ENCODE measurements at regions not wholly inside any gene's neighbourhood (a gene's known extent, or its start where the extent isn't known, plus 50 kb on each side); places are given as distances from the start of the nearest gene placed in this dataset.

DNA sequence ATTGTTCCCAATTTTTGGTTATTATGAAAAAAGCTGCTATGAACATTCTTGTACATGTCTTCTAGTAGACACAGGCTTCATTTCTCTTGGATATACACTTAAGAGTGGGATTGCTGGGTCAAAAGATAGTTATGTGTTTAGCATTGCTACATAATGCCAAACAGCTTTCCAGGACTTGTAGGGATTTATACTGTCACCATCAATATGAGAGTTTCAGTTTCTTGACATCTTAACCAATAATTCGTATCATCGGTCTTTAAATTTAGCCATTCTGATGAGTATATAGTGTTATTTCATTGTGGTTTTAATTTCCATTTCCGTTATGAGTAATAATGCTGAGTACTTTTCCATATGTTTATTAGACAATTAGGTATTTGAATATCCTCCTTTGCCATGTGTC lies 190.3 kb upstream of the PFN2 start:
- H3K27ac ChIP-seq (ENCODE audit: low read depth, low read length, severe bottlenecking), result no peak overlapping the region
- H3K36me3 ChIP-seq (ENCODE audit: control insufficient read depth, insufficient read depth, low read length), result no peaks in the 10 kb centered on the region
- H3K4me3 ChIP-seq (ENCODE audit: extremely low read depth, insufficient read depth, low read length, poor library complexity, severe bottlenecking), result no peak overlapping the region
- H3K9me3 ChIP-seq (ENCODE audit: control insufficient read depth, low read length), result no peaks in the 10 kb centered on the region
- H3K4me1 ChIP-seq (ENCODE audit: control insufficient read depth, insufficient read depth, low read length, poor library complexity, severe bottlenecking), result no peaks in the 10 kb centered on the region
- WGBS, 2 experiments (ENCODE audit: insufficient coverage in 2 of 2), result 100% methylated on average over 1 of the region's 3 CpGs; no CpG with 5 or more reads in 1 of the 2 experiments

DNA sequence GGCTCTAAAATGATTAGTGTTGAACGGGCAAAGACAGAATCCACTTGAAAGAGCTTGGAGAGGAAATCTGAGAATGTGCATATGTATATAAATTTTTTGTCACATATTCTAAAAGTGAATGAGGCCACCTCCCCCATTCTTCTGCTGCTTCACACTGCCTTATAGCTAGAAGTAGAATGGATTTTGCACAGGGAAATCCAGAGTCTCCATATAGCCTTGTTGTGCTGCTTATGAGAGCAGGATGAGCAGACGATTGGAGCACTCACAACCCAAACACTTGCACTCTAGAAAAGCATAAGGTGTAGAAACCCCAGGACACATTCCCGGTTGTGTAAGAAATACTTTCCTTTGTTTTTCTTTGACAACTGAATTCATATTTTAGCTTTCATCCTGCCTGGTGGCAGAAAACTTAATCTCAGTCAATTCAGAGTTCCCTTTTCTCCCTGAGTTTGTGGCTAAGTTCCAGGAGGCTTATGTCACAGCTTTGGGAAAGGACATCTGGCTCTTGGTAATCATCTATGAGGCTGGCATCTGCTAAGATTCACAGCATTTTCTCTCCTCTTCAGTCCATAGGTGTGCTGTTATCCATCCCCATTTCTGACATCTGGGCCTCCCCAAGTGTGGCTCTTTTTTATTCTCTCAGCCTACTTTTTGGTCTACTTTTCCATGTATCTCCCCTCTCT lies 188.4 kb upstream of the PFN2 start:
- Histone ChIP-seq H3K4me3 (ENCODE audit: extremely low read depth, insufficient read depth, low read length, poor library complexity, severe bottlenecking) (no peak overlapping the region), H3K36me3 (ENCODE audit: control insufficient read depth, insufficient read depth, low read length) (no peaks in the 10 kb centered on the region), H3K9me3 (ENCODE audit: control insufficient read depth, low read length) (no peaks in the 10 kb centered on the region), H3K4me1 (ENCODE audit: control insufficient read depth, insufficient read depth, low read length, poor library complexity, severe bottlenecking) (no peaks in the 10 kb centered on the region), H3K27ac (ENCODE audit: low read depth, low read length, severe bottlenecking) (no peak overlapping the region)
- 92% methylated on average over 2 of the region's 3 CpGs; no CpG with 5 or more reads in 1 of the 2 experiments for WGBS, 2 experiments (ENCODE audit: insufficient coverage in 2 of 2)

DNA sequence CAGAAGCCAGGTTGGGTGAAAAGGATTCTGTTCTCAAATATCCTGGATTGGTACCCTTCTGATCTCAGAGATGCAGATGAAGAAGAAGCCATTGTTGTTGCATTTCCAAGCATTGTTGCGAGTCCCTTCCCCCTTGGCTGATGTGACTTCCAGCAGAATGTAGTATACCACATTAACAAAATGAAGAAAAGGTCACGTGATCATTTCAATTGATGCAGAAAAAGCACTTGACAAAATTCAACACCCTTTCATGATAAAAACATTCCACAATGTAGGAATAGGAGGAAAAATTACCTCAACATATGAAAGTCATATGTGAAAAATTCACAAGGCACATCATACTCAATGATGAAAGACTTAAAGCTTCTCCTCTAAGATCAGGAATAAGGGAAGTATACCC lies 181.9 kb upstream of the PFN2 start:
- no peak overlapping the region for H3K4me3 ChIP-seq (ENCODE audit: extremely low read depth, insufficient read depth, low read length, poor library complexity, severe bottlenecking)
- H3K36me3 ChIP-seq (ENCODE audit: control insufficient read depth, insufficient read depth, low read length), result no peaks in the 10 kb centered on the region
- no peak overlapping the region for H3K27ac ChIP-seq (ENCODE audit: low read depth, low read length, severe bottlenecking)
- peaks cover 7% of the 10 kb centered on the region for H3K4me1 ChIP-seq (ENCODE audit: control insufficient read depth, insufficient read depth, low read length, poor library complexity, severe bottlenecking)
- 100% methylated on average over 1 of the region's 2 CpGs; no CpG with 5 or more reads in 1 of the 2 experiments for WGBS, 2 experiments (ENCODE audit: insufficient coverage in 2 of 2)
- H3K9me3 ChIP-seq (ENCODE audit: control insufficient read depth, low read length), result peaks cover 3% of the 10 kb centered on the region

DNA sequence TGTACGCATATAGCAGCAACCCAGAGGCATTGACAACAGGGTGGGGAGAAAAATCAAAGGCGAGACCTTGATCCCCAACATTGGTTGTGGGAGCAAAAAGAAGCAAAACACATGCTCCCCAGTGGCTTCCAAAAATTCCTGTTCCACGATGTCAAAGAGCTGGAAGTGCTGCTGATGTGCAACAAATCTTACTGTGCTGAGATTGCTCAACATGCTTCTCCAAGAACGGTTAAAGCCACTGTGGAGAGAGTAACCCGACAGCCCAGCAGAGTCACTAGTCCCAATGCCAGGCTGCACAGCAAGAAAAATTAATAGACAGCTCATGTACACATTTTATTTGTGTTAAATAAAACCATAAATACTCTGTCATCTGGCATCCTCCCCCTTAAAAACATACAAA lies 179.9 kb upstream of the PFN2 start:
- 90 to 96% methylated on average over 3 to 4 of the region's 5 CpGs for WGBS, 2 experiments (ENCODE audit: insufficient coverage in 2 of 2)
- peaks cover 3% of the 10 kb centered on the region for H3K9me3 ChIP-seq (ENCODE audit: control insufficient read depth, low read length)
- no peak overlapping the region for H3K4me3 ChIP-seq (ENCODE audit: extremely low read depth, insufficient read depth, low read length, poor library complexity, severe bottlenecking)
- no peak overlapping the region for H3K27ac ChIP-seq (ENCODE audit: low read depth, low read length, severe bottlenecking)
- no peaks in the 10 kb centered on the region for H3K36me3 ChIP-seq (ENCODE audit: control insufficient read depth, insufficient read depth, low read length)
- H3K4me1 ChIP-seq (ENCODE audit: control insufficient read depth, insufficient read depth, low read length, poor library complexity, severe bottlenecking), result peaks cover 14% of the 10 kb centered on the region

- WGBS, 2 experiments (ENCODE audit: insufficient coverage in 2 of 2), result no CpG with 5 or more reads among the region's 1 CpG
- no peaks in the 10 kb centered on the region for H3K36me3 ChIP-seq (ENCODE audit: control insufficient read depth, insufficient read depth, low read length)
- peaks cover 14% of the 10 kb centered on the region for H3K4me1 ChIP-seq (ENCODE audit: control insufficient read depth, insufficient read depth, low read length, poor library complexity, severe bottlenecking)
- peaks cover 3% of the 10 kb centered on the region for H3K9me3 ChIP-seq (ENCODE audit: control insufficient read depth, low read length)
- H3K27ac ChIP-seq (ENCODE audit: low read depth, low read length, severe bottlenecking), result no peak overlapping the region
- no peak overlapping the region for H3K4me3 ChIP-seq (ENCODE audit: extremely low read depth, insufficient read depth, low read length, poor library complexity, severe bottlenecking)
Measured at GRCh38 chr3:150149651-150150051, 179.0 kb upstream of the PFN2 start.

GRCh38 chr3:150148227-150148626 lies 177.5 kb upstream of the PFN2 start:
- Histone ChIP-seq H3K4me1 (ENCODE audit: control insufficient read depth, insufficient read depth, low read length, poor library complexity, severe bottlenecking) (peaks cover 14% of the 10 kb centered on the region), H3K27ac (ENCODE audit: low read depth, low read length, severe bottlenecking) (peak overlapping the region; percentile 69)
- 88 to 94% methylated on average over 2 to 5 of the region's 5 CpGs for WGBS, 2 experiments (ENCODE audit: insufficient coverage in 2 of 2)

GRCh38 chr3:150147776-150148175 lies 177.1 kb upstream of the PFN2 start:
- Histone ChIP-seq H3K4me1 (ENCODE audit: control insufficient read depth, insufficient read depth, low read length, poor library complexity, severe bottlenecking) (peaks cover 14% of the 10 kb centered on the region), H3K27ac (ENCODE audit: low read depth, low read length, severe bottlenecking) (peak overlapping the region; percentile 69), H3K4me3 (ENCODE audit: extremely low read depth, insufficient read depth, low read length, poor library complexity, severe bottlenecking) (no peak overlapping the region), H3K9me3 (ENCODE audit: control insufficient read depth, low read length) (peaks cover 3% of the 10 kb centered on the region), H3K36me3 (ENCODE audit: control insufficient read depth, insufficient read depth, low read length) (no peaks in the 10 kb centered on the region)
- 87 to 90% methylated on average over 2 to 3 of the region's 5 CpGs for WGBS, 2 experiments (ENCODE audit: insufficient coverage in 2 of 2)

More at GRCh38 chr3:150148227-150148626, 177.5 kb upstream of the PFN2 start:
- Histone ChIP-seq H3K9me3 (ENCODE audit: control insufficient read depth, low read length) (peaks cover 3% of the 10 kb centered on the region), H3K36me3 (ENCODE audit: control insufficient read depth, insufficient read depth, low read length) (no peaks in the 10 kb centered on the region), H3K4me3 (ENCODE audit: extremely low read depth, insufficient read depth, low read length, poor library complexity, severe bottlenecking) (no peak overlapping the region)

GRCh38 chr3:150146991-150147761 lies 176.5 kb upstream of the PFN2 start:
- Histone ChIP-seq H3K27ac (ENCODE audit: low read depth, low read length, severe bottlenecking) (peak overlapping the region; percentile 69), H3K4me3 (ENCODE audit: extremely low read depth, insufficient read depth, low read length, poor library complexity, severe bottlenecking) (no peak overlapping the region)
- 91 to 95% methylated on average over 6 to 9 of the region's 10 CpGs for WGBS, 2 experiments (ENCODE audit: insufficient coverage in 2 of 2)

DNA sequence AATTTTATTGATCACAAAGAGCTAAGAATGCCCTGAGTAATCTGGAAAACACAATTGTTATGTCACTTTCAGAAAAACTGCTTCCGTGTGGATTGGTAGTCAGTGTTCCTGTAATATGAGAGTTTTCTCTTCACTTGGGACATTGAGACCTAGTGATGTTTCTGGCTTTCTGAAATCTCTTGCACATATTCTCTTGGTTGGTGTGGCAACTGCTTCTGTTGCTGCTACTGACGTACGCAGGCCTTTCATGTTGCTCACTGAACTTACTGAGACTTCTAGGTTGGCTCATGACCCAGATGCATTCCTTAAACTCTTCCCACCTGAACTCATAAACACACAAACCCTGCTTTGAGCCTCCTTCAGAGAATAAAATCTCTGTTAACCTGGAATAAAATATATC lies 175.0 kb upstream of the PFN2 start:
- Histone ChIP-seq H3K36me3 (ENCODE audit: control insufficient read depth, insufficient read depth, low read length) (no peaks in the 10 kb centered on the region), H3K27ac (ENCODE audit: low read depth, low read length, severe bottlenecking) (no peak overlapping the region), H3K4me1 (ENCODE audit: control insufficient read depth, insufficient read depth, low read length, poor library complexity, severe bottlenecking) (peaks cover 14% of the 10 kb centered on the region), H3K9me3 (ENCODE audit: control insufficient read depth, low read length) (no peaks in the 10 kb centered on the region), H3K4me3 (ENCODE audit: extremely low read depth, insufficient read depth, low read length, poor library complexity, severe bottlenecking) (no peak overlapping the region)
- WGBS, 2 experiments (ENCODE audit: insufficient coverage in 2 of 2), result 94 to 100% methylated on average over 1 to 3 of the region's 3 CpGs

More at GRCh38 chr3:150146991-150147761, 176.5 kb upstream of the PFN2 start:
- Histone ChIP-seq H3K4me1 (ENCODE audit: control insufficient read depth, insufficient read depth, low read length, poor library complexity, severe bottlenecking) (peaks cover 14% of the 10 kb centered on the region), H3K36me3 (ENCODE audit: control insufficient read depth, insufficient read depth, low read length) (no peaks in the 10 kb centered on the region), H3K9me3 (ENCODE audit: control insufficient read depth, low read length) (no peaks in the 10 kb centered on the region)

DNA sequence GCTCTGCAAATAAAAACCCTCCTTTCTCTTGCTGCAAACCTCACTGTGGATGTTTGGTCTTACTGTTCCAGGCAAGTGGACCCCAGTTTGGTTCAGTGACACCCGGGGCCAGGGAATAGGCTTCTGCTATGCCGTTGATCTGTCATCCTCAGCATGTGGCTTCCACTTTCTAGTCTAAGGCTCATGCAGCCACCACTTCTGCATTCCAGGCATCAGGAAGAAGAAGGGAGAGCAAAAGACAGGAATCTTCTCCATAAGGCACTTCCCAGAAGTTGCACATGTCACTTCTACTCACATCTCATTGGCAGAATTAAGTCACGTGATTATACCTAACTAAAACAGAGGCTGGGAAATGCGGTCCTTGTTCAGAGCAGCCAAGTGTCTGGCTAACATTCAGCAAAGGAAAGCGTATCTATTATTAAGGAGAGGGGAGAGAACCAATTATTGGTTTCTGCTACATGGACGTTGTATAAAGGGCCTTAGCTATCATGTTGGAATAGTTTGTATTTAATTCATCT lies 173.6 kb upstream of the PFN2 start:
- Histone ChIP-seq H3K36me3 (ENCODE audit: control insufficient read depth, insufficient read depth, low read length) (no peaks in the 10 kb centered on the region), H3K27ac (ENCODE audit: low read depth, low read length, severe bottlenecking) (no peak overlapping the region), H3K9me3 (ENCODE audit: control insufficient read depth, low read length) (no peaks in the 10 kb centered on the region), H3K4me3 (ENCODE audit: extremely low read depth, insufficient read depth, low read length, poor library complexity, severe bottlenecking) (no peak overlapping the region), H3K4me1 (ENCODE audit: control insufficient read depth, insufficient read depth, low read length, poor library complexity, severe bottlenecking) (peaks cover 14% of the 10 kb centered on the region)
- WGBS, 2 experiments (ENCODE audit: insufficient coverage in 2 of 2), result 90 to 97% methylated on average over 5 of the region's 6 CpGs

- Histone ChIP-seq H3K4me1 (ENCODE audit: control insufficient read depth, insufficient read depth, low read length, poor library complexity, severe bottlenecking) (peaks cover 11% of the 10 kb centered on the region), H3K4me3 (ENCODE audit: extremely low read depth, insufficient read depth, low read length, poor library complexity, severe bottlenecking) (no peak overlapping the region), H3K27ac (ENCODE audit: low read depth, low read length, severe bottlenecking) (no peak overlapping the region), H3K9me3 (ENCODE audit: control insufficient read depth, low read length) (no peaks in the 10 kb centered on the region), H3K36me3 (ENCODE audit: control insufficient read depth, insufficient read depth, low read length) (no peaks in the 10 kb centered on the region)
Measured at GRCh38 chr3:150142936-150143335, 172.2 kb upstream of the PFN2 start.
